IMR-90 (cell line): ENCODE measurements at regions not wholly inside any gene's neighbourhood (a gene's known extent, or its start where the extent isn't known, plus 50 kb on each side); places are given as distances from the start of the nearest gene placed in this dataset.

Experiments used
- ATAC-seq: fragments of 200-7000 bp; cut with Tn5 transposase; 2 replicates; pipeline ENCODE4 v1.9.1; 2020; ENCODE audit warnings: low read depth, mild to moderate bottlenecking, moderate library complexity
- BruUV-seq: library from RNA; stranded (reverse); fragments of 400-500 nt; replicated peaks from 2 replicates; lab custom pipeline; 2021; lab: Mats Ljungman, UMichigan
- CTCF ChIA-PET: fragments of 300-600 bp; formaldehyde crosslinking; extraction: SDS; loops from one replicate; lab custom pipeline; 2021; ENCODE audit warnings: antibody characterized with exemption; lab: Yijun Ruan, JAX
- POLR2A ChIA-PET: fragments of 300-600 bp; sonication (Branson Sonifier 250); formaldehyde crosslinking; loops from one replicate; lab custom pipeline; 2022; ENCODE audit warnings: antibody characterized with exemption; ENCODE audit not compliant: unreplicated experiment; lab: Charles Lee
- DNase-seq: peaks from one replicate; pipeline ENCODE4 v3.0.0; 2013
- H2AFZ ChIP-seq: replicated peaks from 2 replicates; pipeline ENCODE3; 2013; ENCODE audit warnings: low read length, mild to moderate bottlenecking; ENCODE audit not compliant: poor library complexity
- H2AK5ac ChIP-seq: 2 replicates; pipeline ENCODE4 v1.6.1; 2013; ENCODE audit warnings: low read depth, low read length, inconsistent platforms
- H2AK9ac ChIP-seq: replicated peaks from 2 replicates; pipeline ENCODE3; 2013; ENCODE audit warnings: mild to moderate bottlenecking, low read depth, low read length, moderate library complexity; ENCODE audit not compliant: poor library complexity
- H2BK120ac ChIP-seq: 2 replicates; pipeline ENCODE4 v1.6.1; 2013; ENCODE audit warnings: low read depth, low read length, inconsistent platforms
- H2BK15ac ChIP-seq: 3 replicates; pipeline ENCODE4 v1.6.1; 2013; ENCODE audit warnings: low read depth, low read length, inconsistent platforms
- H2BK20ac ChIP-seq: 2 replicates; pipeline ENCODE4 v1.6.1; 2013; ENCODE audit warnings: low read depth, mild to moderate bottlenecking, inconsistent platforms, low read length, moderate library complexity
- H2BK5ac ChIP-seq: 2 replicates; pipeline ENCODE4 v1.6.1; 2013; ENCODE audit warnings: mild to moderate bottlenecking, low read depth, low read length, inconsistent platforms; ENCODE audit not compliant: poor library complexity, severe bottlenecking
- H3K14ac ChIP-seq: replicated peaks from 2 replicates; pipeline ENCODE4 v1.6.1; 2013; ENCODE audit warnings: low read depth, low read length, inconsistent platforms
- H3K18ac ChIP-seq: 2 replicates; pipeline ENCODE4 v1.6.1; 2013; ENCODE audit warnings: low read depth, low read length, control low read depth
- H3K23ac ChIP-seq: 2 replicates; pipeline ENCODE4 v1.6.1; 2013; ENCODE audit warnings: low read depth, low read length, inconsistent platforms
- H3K27ac ChIP-seq: 2 replicates; pipeline ENCODE4 v1.5.1; 2013; ENCODE audit warnings: mild to moderate bottlenecking, control low read depth, low read length; ENCODE audit not compliant: insufficient read depth
- H3K27me3 ChIP-seq: 2 replicates; pipeline ENCODE4 v1.6.1; 2013; ENCODE audit warnings: low read length; ENCODE audit not compliant: control insufficient read depth, insufficient read depth
- H3K36me3 ChIP-seq: 2 replicates; pipeline ENCODE4 v1.6.1; 2013; ENCODE audit warnings: low read length, mixed read lengths; ENCODE audit not compliant: control insufficient read depth, insufficient read depth
- H3K4ac ChIP-seq: 2 replicates; pipeline ENCODE4 v1.6.1; 2013; ENCODE audit warnings: low read depth, low read length, inconsistent platforms
- H3K4me1 ChIP-seq: 2 replicates; pipeline ENCODE4 v1.6.1; 2013; ENCODE audit warnings: low read length, mixed read lengths; ENCODE audit not compliant: control insufficient read depth, insufficient read depth
- H3K4me2 ChIP-seq: 2 replicates; pipeline ENCODE4 v1.6.1; 2013; ENCODE audit warnings: low read depth, mild to moderate bottlenecking, control low read depth, low read length, moderate library complexity
- H3K4me3 ChIP-seq: 2 replicates; pipeline ENCODE4 v1.5.1; 2013; ENCODE audit warnings: low read depth, mild to moderate bottlenecking, control low read depth, low read length, moderate library complexity; ENCODE audit not compliant: insufficient read depth
- H3K56ac ChIP-seq: 2 replicates; pipeline ENCODE4 v1.6.1; 2013; ENCODE audit warnings: low read length, inconsistent platforms; ENCODE audit not compliant: insufficient read depth; ENCODE audit errors: extremely low read depth
- H3K79me1 ChIP-seq, 2 experiments: 2 replicates each; pipeline ENCODE4 v1.6.1; 2013; ENCODE audit warnings: low read length in 2 of 2, inconsistent platforms in 1 of 2, low read depth in 1 of 2
- H3K9ac ChIP-seq: 2 replicates; pipeline ENCODE4 v1.6.1; 2013; ENCODE audit warnings: low read depth, low read length, control low read depth
- H3K9me1 ChIP-seq: 2 replicates; pipeline ENCODE4 v1.6.1; 2013; ENCODE audit warnings: low read length, inconsistent platforms; ENCODE audit not compliant: insufficient read depth
- H3K9me3 ChIP-seq: 2 replicates; pipeline ENCODE4 v1.6.1; 2013; ENCODE audit warnings: low read length; ENCODE audit not compliant: control insufficient read depth, insufficient read depth
- H4K20me1 ChIP-seq: 2 replicates; pipeline ENCODE4 v1.6.1; 2013; ENCODE audit warnings: low read length, inconsistent platforms; ENCODE audit not compliant: insufficient read depth
- H4K5ac ChIP-seq: 2 replicates; pipeline ENCODE4 v1.6.1; 2013; ENCODE audit warnings: mild to moderate bottlenecking, low read depth, low read length, control low read depth
- H4K8ac ChIP-seq, 2 experiments: 2 replicates each; pipeline ENCODE4 v1.6.1; 2013; ENCODE audit warnings: low read depth in 2 of 2, low read length in 2 of 2, control low read depth in 1 of 2, inconsistent platforms in 1 of 2
- H4K91ac ChIP-seq: 2 replicates; pipeline ENCODE4 v1.6.1; 2013; ENCODE audit warnings: low read depth, low read length, inconsistent platforms; ENCODE audit not compliant: insufficient read depth
- BHLHE40 ChIP-seq: fragments of 150-350 bp; IDR thresholded peaks from 2 replicates; pipeline ENCODE4 v1.6.1; 2016; ENCODE audit warnings: mild to moderate bottlenecking, low read depth, low read length
- CEBPB ChIP-seq: IDR thresholded peaks from 2 replicates; pipeline ENCODE4 v1.6.1; 2012; ENCODE audit warnings: low read depth, low read length, improper control_type of control experiment
- CHD1 ChIP-seq: IDR thresholded peaks from 2 replicates; pipeline ENCODE4 v1.6.1; 2012; ENCODE audit warnings: low read depth, low read length, improper control_type of control experiment
- CTCF ChIP-seq: conservative IDR thresholded peaks from 2 replicates; pipeline ENCODE4 v1.5.1; 2012; ENCODE audit warnings: mild to moderate bottlenecking, low read depth, low read length, improper control_type of control experiment
- ELK1 ChIP-seq: fragments of 150-350 bp; IDR thresholded peaks from 2 replicates; pipeline ENCODE4 v1.6.1; 2016; ENCODE audit warnings: low read depth, mild to moderate bottlenecking, low read length, moderate library complexity, borderline replicate concordance
- FOS ChIP-seq: fragments of 150-350 bp; IDR thresholded peaks from 2 replicates; pipeline ENCODE4 v1.6.1; 2016; ENCODE audit warnings: low read depth, low read length
- MAFK ChIP-seq: IDR thresholded peaks from 2 replicates; pipeline ENCODE4 v1.6.1; 2012; ENCODE audit warnings: low read depth, low read length, improper control_type of control experiment
- MAZ ChIP-seq: IDR thresholded peaks from 2 replicates; pipeline ENCODE4 v1.6.1; 2012; ENCODE audit warnings: low read depth, mild to moderate bottlenecking, low read length, improper control_type of control experiment, moderate library complexity, borderline replicate concordance
- MXI1 ChIP-seq: IDR thresholded peaks from 2 replicates; pipeline ENCODE4 v1.6.1; 2012; ENCODE audit warnings: low read depth, mild to moderate bottlenecking, low read length, moderate library complexity, borderline replicate concordance
- NFE2L2 ChIP-seq: fragments of 150-350 bp; IDR thresholded peaks from 2 replicates; pipeline ENCODE4 v1.6.1; 2016; ENCODE audit warnings: low read depth, mild to moderate bottlenecking, low read length
- POLR2A ChIP-seq: IDR thresholded peaks from 2 replicates; pipeline ENCODE4 v1.6.1; 2012; ENCODE audit warnings: mild to moderate bottlenecking, low read depth, low read length
- RAD21 ChIP-seq: IDR thresholded peaks from 2 replicates; pipeline ENCODE4 v1.6.1; 2012; ENCODE audit warnings: low read length, improper control_type of control experiment
- RCOR1 ChIP-seq: IDR thresholded peaks from 2 replicates; pipeline ENCODE4 v1.6.1; 2012; ENCODE audit warnings: mild to moderate bottlenecking, low read length, improper control_type of control experiment; ENCODE audit not compliant: insufficient replicate concordance
- RFX5 ChIP-seq: IDR thresholded peaks from 2 replicates; pipeline ENCODE4 v1.8.0; 2012; ENCODE audit warnings: low read depth, mild to moderate bottlenecking, low read length, moderate library complexity
- SMC3 ChIP-seq: fragments of 150-350 bp; IDR thresholded peaks from 2 replicates; pipeline ENCODE4 v1.6.1; 2016; ENCODE audit warnings: low read depth, mild to moderate bottlenecking, antibody characterized with exemption, low read length, moderate library complexity
- WGBS, 2 experiments: methylation state at CpG; one replicate each; pipeline versions ENCODE4 v1.1.5 to v1.1.7; 2013; ENCODE audit warnings: missing lambda C conversion rate in 2 of 2; ENCODE audit not compliant: insufficient read length in 1 of 2; ENCODE audit errors: extremely low coverage in 2 of 2; 5-methylcytosine and 5-hydroxymethylcytosine counted together
- dilution Hi-C: fragments of 300-500 bp; cut with HindIII; formaldehyde crosslinking; loops from one replicate; pipeline ENCODE4 v1.14.3; 2018; ENCODE audit warnings: low sequenced_read_pairs; ENCODE audit not compliant: unreplicated experiment
- in situ Hi-C: fragments of 300-500 bp; cut with MboI; formaldehyde crosslinking; loops from 3 replicates; pipeline ENCODE4 v1.14.3; 2019; ENCODE audit warnings: low sequenced_read_pairs, inconsistent platforms, mixed read lengths
- intact Hi-C: fragments of 100-400 bp; cut with micrococcal nuclease; formaldehyde crosslinking; loops from 2 replicates; pipeline ENCODE4 v1.10.0; 2022
- TF ChIP-seq, protein P1 (sequence below): fragments of 150-350 bp; IDR thresholded peaks from 2 replicates; pipeline ENCODE4 v1.6.1; 2017; ENCODE audit warnings: mild to moderate bottlenecking, antibody characterized with exemption, low read length, low read depth

GRCh38 chr5:133749331-133749985, 137.1 kb upstream of the FSTL4 start:
- Histone ChIP-seq H3K36me3 (no peaks in the 10 kb centered on the region), H3K27me3 (peaks cover 7% of the 10 kb centered on the region), H4K20me1 (no peaks in the 10 kb centered on the region), H4K8ac (no peak overlapping the region), H2BK5ac (no peak overlapping the region), H3K79me1 (no peaks in the 10 kb centered on the region), H3K9ac (no peak overlapping the region), H2AFZ (no peak overlapping the region), H3K4me3 (no peak overlapping the region), H3K27ac (no peak overlapping the region), H2BK15ac (no peak overlapping the region), H3K4ac (no peak overlapping the region), H2AK5ac (no peak overlapping the region), H3K14ac (no peak overlapping the region), H3K4me1 (no peaks in the 10 kb centered on the region), H3K4me2 (no peak overlapping the region), H3K56ac (no peak overlapping the region), H2BK20ac (no peak overlapping the region), H3K9me3 (no peaks in the 10 kb centered on the region), H2BK120ac (no peak overlapping the region), H3K23ac (no peak overlapping the region), H3K9me1 (no peaks in the 10 kb centered on the region), H3K18ac (no peak overlapping the region), H4K5ac (no peak overlapping the region), H4K91ac (no peak overlapping the region), H2AK9ac (no peak overlapping the region)
- in situ Hi-C loops: no loop called here
- ATAC-seq (no peak), DNase-seq (no peak)
- dilution Hi-C loops: no loop called here
- ChIA-PET CTCF (no interaction called here), POLR2A (no interaction called here)
- 20% methylated on average over 1 of the region's 3 CpGs; no CpG with 5 or more reads in 1 of the 2 experiments for WGBS, 2 experiments
- intact Hi-C loops: no loop called here
- TF ChIP-seq FOS (no peak), CEBPB (no peak), CTCF (no peak), BHLHE40 (no peak), MAFK (no peak), SMC3 (no peak), MXI1 (no peak), MAZ (no peak), RFX5 (no peak), NFE2L2 (no peak), POLR2A (no peak), CHD1 (no peak), ELK1 (no peak), RCOR1 (no peak), RAD21 (no peak)
- TF ChIP-seq, protein P1, sequence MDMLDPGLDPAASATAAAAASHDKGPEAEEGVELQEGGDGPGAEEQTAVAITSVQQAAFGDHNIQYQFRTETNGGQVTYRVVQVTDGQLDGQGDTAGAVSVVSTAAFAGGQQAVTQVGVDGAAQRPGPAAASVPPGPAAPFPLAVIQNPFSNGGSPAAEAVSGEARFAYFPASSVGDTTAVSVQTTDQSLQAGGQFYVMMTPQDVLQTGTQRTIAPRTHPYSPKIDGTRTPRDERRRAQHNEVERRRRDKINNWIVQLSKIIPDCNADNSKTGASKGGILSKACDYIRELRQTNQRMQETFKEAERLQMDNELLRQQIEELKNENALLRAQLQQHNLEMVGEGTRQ: no peak
- BruUV-seq: no TSS peak
